ENCODE measurements at regions not wholly inside any gene's neighbourhood (a gene's known extent, or its start where the extent isn't known, plus 50 kb on each side); places are given as distances from the start of the nearest gene placed in this dataset.

DNA sequence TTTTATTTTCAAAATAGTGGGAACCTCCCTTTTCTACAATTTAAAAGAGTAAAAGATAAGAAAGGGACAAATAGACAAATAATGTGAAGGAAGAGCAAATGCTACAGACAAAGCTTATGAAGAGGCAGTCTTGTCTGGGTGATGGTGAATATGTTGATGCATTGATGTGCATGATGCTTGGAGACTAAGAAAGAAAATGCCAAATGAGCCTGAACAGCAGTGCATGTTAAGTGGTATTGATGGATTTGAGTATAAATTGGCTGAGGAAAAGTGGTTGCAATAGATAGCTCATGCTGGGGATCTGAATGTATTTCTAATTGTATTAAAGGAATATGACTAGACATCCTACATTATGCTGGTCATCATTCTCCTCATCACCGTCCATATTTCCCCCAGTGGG, 268.6 kb upstream of the ANO5 start:
- in situ Hi-C loops (cut with MboI), result no loop called here
- Histone ChIP-seq H2AFZ (ENCODE audit: low read depth, low read length) (no peak overlapping the region), H3K36me3 (ENCODE audit: control insufficient read depth, insufficient read depth, low read length) (no peaks in the 10 kb centered on the region), H3K9me1 (ENCODE audit: control insufficient read depth, insufficient read depth, low read length) (no peaks in the 10 kb centered on the region), H3K9ac (ENCODE audit: insufficient read depth in 1 of 2, low read depth in 2 of 2, low read length in 2 of 2) (no peak overlapping the region), H3K4me2 (ENCODE audit: insufficient read depth, low read length) (no peak overlapping the region), H3K4me1 (replicated peaks in 1 of 2; ENCODE audit: control insufficient read depth in 2 of 2, insufficient read depth in 2 of 2, low read length in 2 of 2) (no peaks in the 10 kb centered on the region), H3K27ac (ENCODE audit: extremely low read depth, low read depth, low read length) (no peak overlapping the region), H4K20me1 (replicated peaks; ENCODE audit: control insufficient read depth, insufficient read depth, low read length) (no peaks in the 10 kb centered on the region), H3K79me2 (ENCODE audit: control insufficient read depth, insufficient read depth, low read length) (no peaks in the 10 kb centered on the region), H3K9me3 (replicated peaks; ENCODE audit: control insufficient read depth, insufficient read depth, low read depth, low read length) (no peaks in the 10 kb centered on the region), H3K27me3 (ENCODE audit: control insufficient read depth in 2 of 2, insufficient read depth in 2 of 2, low read length in 2 of 2) (no peaks in the 10 kb centered on the region), H3K4me3 (no peak overlapping the region)
- no TSS peak for BruUV-seq (replicated peaks)
- ATAC-seq (no peak), FAIRE-seq (no peak), DNase-seq (ENCODE audit: extremely low read depth in 1 of 4, low spot score in 3 of 4) (no peak)
- intact Hi-C loops (cut with micrococcal nuclease), result no loop called here
- TF ChIP-seq, protein P1, sequence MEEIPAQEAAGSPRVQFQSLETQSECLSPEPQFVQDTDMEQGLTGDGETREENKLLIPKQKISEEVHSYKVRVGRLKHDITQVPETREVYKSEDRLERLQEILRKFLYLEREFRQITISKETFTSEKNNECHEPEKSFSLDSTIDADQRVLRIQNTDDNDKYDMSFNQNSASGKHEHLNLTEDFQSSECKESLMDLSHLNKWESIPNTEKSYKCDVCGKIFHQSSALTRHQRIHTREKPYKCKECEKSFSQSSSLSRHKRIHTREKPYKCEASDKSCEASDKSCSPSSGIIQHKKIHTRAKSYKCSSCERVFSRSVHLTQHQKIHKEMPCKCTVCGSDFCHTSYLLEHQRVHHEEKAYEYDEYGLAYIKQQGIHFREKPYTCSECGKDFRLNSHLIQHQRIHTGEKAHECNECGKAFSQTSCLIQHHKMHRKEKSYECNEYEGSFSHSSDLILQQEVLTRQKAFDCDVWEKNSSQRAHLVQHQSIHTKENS (CRISPR knock-in tag; IDR thresholded peaks at IDR 0.05), result no peak
- TF ChIP-seq GTF2E2 (tag; IDR thresholded peaks at IDR 0.05) (no peak), PYGO2 (tag; IDR thresholded peaks at IDR 0.05) (no peak), ZNF668 (CRISPR knock-in tag; IDR thresholded peaks at IDR 0.05) (no peak)
- ChIA-PET POLR2A (no interaction called here), CTCF (ENCODE audit: low intra/inter-chr PET ratio) (no interaction called here)
- WGBS (ENCODE audit: insufficient coverage, low coverage, missing lambda C conversion rate), result 0% methylated on average over 1 of the region's 1 CpG

DNA sequence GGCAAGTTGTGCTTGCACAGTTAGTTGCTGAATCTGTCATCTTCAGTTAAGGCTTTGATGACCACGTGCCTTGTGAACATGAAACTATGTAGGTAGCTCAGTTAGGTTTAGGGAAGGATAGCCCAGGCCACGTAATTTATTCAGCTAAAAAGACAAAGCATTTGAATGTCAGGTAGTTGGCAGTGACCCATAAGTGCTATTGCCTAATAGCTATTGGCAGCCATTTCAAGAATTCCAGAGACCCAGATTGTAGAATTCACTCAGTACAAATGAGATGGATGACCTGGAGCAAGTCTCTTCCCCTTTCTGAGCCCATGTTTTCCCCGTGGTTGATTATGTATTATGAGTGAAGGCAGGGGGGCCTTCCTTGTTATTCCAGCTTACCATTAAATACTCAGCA, 265.3 kb upstream of the ANO5 start:
- Histone ChIP-seq H3K79me2 (ENCODE audit: control insufficient read depth, insufficient read depth, low read length) (no peaks in the 10 kb centered on the region), H3K9me1 (ENCODE audit: control insufficient read depth, insufficient read depth, low read length) (no peaks in the 10 kb centered on the region), H3K9me3 (replicated peaks; ENCODE audit: control insufficient read depth, insufficient read depth, low read depth, low read length) (no peaks in the 10 kb centered on the region), H3K4me1 (replicated peaks in 1 of 2; ENCODE audit: control insufficient read depth in 2 of 2, insufficient read depth in 2 of 2, low read length in 2 of 2) (no peaks in the 10 kb centered on the region), H3K27me3 (ENCODE audit: control insufficient read depth in 2 of 2, insufficient read depth in 2 of 2, low read length in 2 of 2) (no peaks in the 10 kb centered on the region), H3K27ac (ENCODE audit: extremely low read depth, low read depth, low read length) (no peak overlapping the region), H2AFZ (ENCODE audit: low read depth, low read length) (no peak overlapping the region), H3K9ac (ENCODE audit: insufficient read depth in 1 of 2, low read depth in 2 of 2, low read length in 2 of 2) (no peak overlapping the region), H3K4me3 (no peak overlapping the region), H4K20me1 (replicated peaks; ENCODE audit: control insufficient read depth, insufficient read depth, low read length) (no peaks in the 10 kb centered on the region), H3K4me2 (ENCODE audit: insufficient read depth, low read length) (no peak overlapping the region), H3K36me3 (ENCODE audit: control insufficient read depth, insufficient read depth, low read length) (no peaks in the 10 kb centered on the region)
- ATAC-seq (no peak), FAIRE-seq (no peak), DNase-seq (ENCODE audit: extremely low read depth in 1 of 4, low spot score in 3 of 4) (no peak)
- in situ Hi-C loops (cut with MboI) (no loop called here), intact Hi-C loops (cut with micrococcal nuclease) (no loop called here)
- POLR2A ChIA-PET, result no interaction called here
- CTCF ChIA-PET (ENCODE audit: low intra/inter-chr PET ratio), result no interaction called here
- BruUV-seq (replicated peaks), result no TSS peak
- 0% methylated on average over 3 of the region's 3 CpGs for WGBS (ENCODE audit: insufficient coverage, low coverage, missing lambda C conversion rate)
- no peak for TF ChIP-seq CTCF (IDR thresholded peaks at IDR 0.05 in 2 of 3, conservative IDR thresholded peaks at IDR 0.05 in 1 of 3; ENCODE audit: insufficient read depth in 2 of 3, low read depth in 1 of 3, low read length in 3 of 3)
- no peak for TF ChIP-seq KAT7 (CRISPR knock-in tag; IDR thresholded peaks at IDR 0.05; ENCODE audit: borderline replicate concordance)
- TF ChIP-seq NCOA4 (IDR thresholded peaks at IDR 0.05; ENCODE audit: partially characterized antibody), result no peak
- TF ChIP-seq COPS2 (conservative IDR thresholded peaks at IDR 0.05), result no peak
- no peak for TF ChIP-seq FOS (IDR thresholded peaks at IDR 0.05; ENCODE audit: extremely low read depth, insufficient read length)
- no peak for TF ChIP-seq ZNF586 (CRISPR knock-in tag; conservative IDR thresholded peaks at IDR 0.05)
- TF ChIP-seq XRCC3 (IDR thresholded peaks at IDR 0.05), result no peak
- no peak for TF ChIP-seq NCOA1 (IDR thresholded peaks at IDR 0.05; ENCODE audit: low read depth)
- TF ChIP-seq SOX6 (IDR thresholded peaks at IDR 0.05), result no peak
- TF ChIP-seq PRMT5 (CRISPR knock-in tag; IDR thresholded peaks at IDR 0.05), result no peak
- no peak for TF ChIP-seq HCFC1 (IDR thresholded peaks at IDR 0.05; ENCODE audit: low read depth, low read length)
- no peak for TF ChIP-seq MECOM (CRISPR knock-in tag; IDR thresholded peaks at IDR 0.05)
- no peak for TF ChIP-seq GATA2 (CRISPR knock-in tag; IDR thresholded peaks at IDR 0.05)
